Gastroesophageal sphincter (tissue), 4 donors: ENCODE measurements at regions not wholly inside any gene's neighbourhood (a gene's known extent, or its start where the extent isn't known, plus 50 kb on each side); places are given as distances from the start of the nearest gene placed in this dataset.

ENCODE experiments used
- ATAC-seq: fragments of 150-250 bp; one replicate; pipeline ENCODE4 v1.9.1; 2016; ENCODE audit warnings: mild to moderate bottlenecking, moderate library complexity
- H3K27ac ChIP-seq, 4 donors: fragments of 200-600 bp; sonication (generic) in 3 of 4; 1 replicate in 3 of 4; 2 replicates in 1 of 4; pipeline ENCODE4 v1.5.1; 2016 to 2019
- H3K27me3 ChIP-seq: fragments of 200-600 bp; sonication (generic); one replicate; pipeline ENCODE4 v1.5.1; 2019
- H3K36me3 ChIP-seq, 2 donors: fragments of 200-600 bp; sonication (generic); one replicate each; pipeline ENCODE4 v1.5.1; 2019; ENCODE audit warnings: control low read depth in 1 of 2
- H3K4me1 ChIP-seq, 3 donors: fragments of 200-600 bp; sonication (generic); 1 replicate in 2 of 3; 2 replicates in 1 of 3; pipeline ENCODE4 v1.5.1; 2016 to 2019; ENCODE audit warnings: control low read depth in 2 of 3
- H3K4me3 ChIP-seq, 2 donors: fragments of 200-600 bp; sonication (generic); one replicate each; pipeline ENCODE4 v1.5.1; 2019; ENCODE audit warnings: mild to moderate bottlenecking in 1 of 2, moderate library complexity in 1 of 2
- H3K9me3 ChIP-seq, 3 donors: fragments of 200-600 bp; sonication (generic); one replicate each; pipeline ENCODE4 v1.5.1; 2017 to 2019; ENCODE audit warnings: control low read depth in 2 of 3
- CTCF ChIP-seq, 4 experiments: fragments of 200-600 bp in 2 of 4; fragments of 450-650 bp in 2 of 4; sonication (generic) in 1 of 4; IDR thresholded peaks; one replicate each; pipeline ENCODE4 v1.5.1; 2017 to 2019; ENCODE audit warnings: antibody characterized with exemption in 4 of 4, mild to moderate bottlenecking in 2 of 4, moderate library complexity in 2 of 4
- EP300 ChIP-seq: sonication (generic); formaldehyde crosslinking; IDR thresholded peaks from one replicate; pipeline ENCODE4 v1.6.1; 2017; ENCODE audit warnings: antibody characterized with exemption, mild to moderate bottlenecking
- POLR2A ChIP-seq, 2 donors: fragments of 450-650 bp; IDR thresholded peaks; one replicate each; pipeline ENCODE4 v1.6.1; 2017; ENCODE audit warnings: antibody characterized with exemption in 2 of 2, mild to moderate bottlenecking in 2 of 2, moderate library complexity in 1 of 2
- POLR2AphosphoS5 ChIP-seq: sonication (generic); formaldehyde crosslinking; IDR thresholded peaks from one replicate; pipeline ENCODE4 v1.6.1; 2017; ENCODE audit warnings: antibody characterized with exemption
- WGBS, 2 donors: methylation state at CpG; one replicate each; pipeline ENCODE4 v1.1.5; 2018; ENCODE audit warnings: low coverage in 1 of 2; 5-methylcytosine and 5-hydroxymethylcytosine counted together

- Histone ChIP-seq H3K4me3 (no peak overlapping the region), H3K27me3 (no peaks in the 10 kb centered on the region), H3K4me1 (no peaks in the 10 kb centered on the region), H3K27ac (no peak overlapping the region), H3K9me3 (no peaks in the 10 kb centered on the region), H3K36me3 (no peaks in the 10 kb centered on the region)
- TF ChIP-seq CTCF (IDR thresholded peaks at IDR 0.05) (no peak), EP300 (no peak), POLR2AphosphoS5 (no peak), POLR2A (IDR thresholded peaks at IDR 0.05) (no peak)
- ATAC-seq = no peak
- WGBS, 2 donors = 100% methylated on average over 3 of the region's 3 CpGs
Measured at GRCh38 chr3:26845194-26845593, 222.6 kb downstream of the LRRC3B start.

GRCh38 chr3:26847680-26848079, 225.1 kb downstream of the LRRC3B start:
- no peaks in the 10 kb centered on the region for H3K36me3 ChIP-seq
- no peaks in the 10 kb centered on the region for H3K4me1 ChIP-seq
- no peak overlapping the region for H3K4me3 ChIP-seq
- no peaks in the 10 kb centered on the region for H3K9me3 ChIP-seq
- no peak overlapping the region for H3K27ac ChIP-seq
- no peaks in the 10 kb centered on the region for H3K27me3 ChIP-seq
- no peak for TF ChIP-seq POLR2A (IDR thresholded peaks at IDR 0.05)
- no peak for ATAC-seq

DNA sequence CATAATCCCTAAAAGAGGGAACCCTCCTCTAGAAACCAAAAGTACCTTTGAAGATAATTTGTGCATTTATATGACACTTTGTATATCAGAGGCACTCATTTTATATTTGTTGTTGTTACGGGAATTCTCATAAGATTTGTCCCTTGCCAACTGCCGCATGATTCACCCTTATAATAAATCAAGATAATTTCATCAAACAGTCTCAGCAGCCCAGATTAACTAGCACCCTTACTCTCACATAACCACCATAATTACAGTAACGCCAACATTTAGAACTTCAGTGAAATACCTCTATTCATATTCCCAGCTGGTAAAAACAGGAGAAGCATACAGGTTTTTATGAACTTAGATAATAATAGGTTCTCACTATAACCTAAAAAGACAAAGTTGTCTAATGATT, 271.9 kb downstream of the LRRC3B start:
- TF ChIP-seq EP300 (no peak), POLR2AphosphoS5 (no peak), POLR2A (IDR thresholded peaks at IDR 0.05) (no peak), CTCF (IDR thresholded peaks at IDR 0.05) (no peak)
- no peak for ATAC-seq
- Histone ChIP-seq H3K4me3 (no peak overlapping the region), H3K27me3 (no peaks in the 10 kb centered on the region), H3K27ac (no peak overlapping the region), H3K36me3 (no peaks in the 10 kb centered on the region), H3K9me3 (no peaks in the 10 kb centered on the region), H3K4me1 (no peaks in the 10 kb centered on the region)
- WGBS, 2 donors = 27 to 43% methylated on average over 3 of the region's 3 CpGs

GRCh38 chr3:26915208-26915607, 292.6 kb downstream of the LRRC3B start:
- H3K9me3 ChIP-seq = peaks cover 0 to 7% (median 0%) of the 10 kb centered on the region in 3 donors
- H3K27me3 ChIP-seq = no peaks in the 10 kb centered on the region
- H3K4me3 ChIP-seq = no peak overlapping the region
- H3K4me1 ChIP-seq = no peaks in the 10 kb centered on the region
- no peaks in the 10 kb centered on the region for H3K36me3 ChIP-seq
- ATAC-seq = no peak
- no peak for TF ChIP-seq EP300
- TF ChIP-seq POLR2A (IDR thresholded peaks at IDR 0.05) = no peak
- TF ChIP-seq POLR2AphosphoS5 = no peak
- no peak for TF ChIP-seq CTCF (IDR thresholded peaks at IDR 0.05)
- no peak overlapping the region for H3K27ac ChIP-seq

DNA sequence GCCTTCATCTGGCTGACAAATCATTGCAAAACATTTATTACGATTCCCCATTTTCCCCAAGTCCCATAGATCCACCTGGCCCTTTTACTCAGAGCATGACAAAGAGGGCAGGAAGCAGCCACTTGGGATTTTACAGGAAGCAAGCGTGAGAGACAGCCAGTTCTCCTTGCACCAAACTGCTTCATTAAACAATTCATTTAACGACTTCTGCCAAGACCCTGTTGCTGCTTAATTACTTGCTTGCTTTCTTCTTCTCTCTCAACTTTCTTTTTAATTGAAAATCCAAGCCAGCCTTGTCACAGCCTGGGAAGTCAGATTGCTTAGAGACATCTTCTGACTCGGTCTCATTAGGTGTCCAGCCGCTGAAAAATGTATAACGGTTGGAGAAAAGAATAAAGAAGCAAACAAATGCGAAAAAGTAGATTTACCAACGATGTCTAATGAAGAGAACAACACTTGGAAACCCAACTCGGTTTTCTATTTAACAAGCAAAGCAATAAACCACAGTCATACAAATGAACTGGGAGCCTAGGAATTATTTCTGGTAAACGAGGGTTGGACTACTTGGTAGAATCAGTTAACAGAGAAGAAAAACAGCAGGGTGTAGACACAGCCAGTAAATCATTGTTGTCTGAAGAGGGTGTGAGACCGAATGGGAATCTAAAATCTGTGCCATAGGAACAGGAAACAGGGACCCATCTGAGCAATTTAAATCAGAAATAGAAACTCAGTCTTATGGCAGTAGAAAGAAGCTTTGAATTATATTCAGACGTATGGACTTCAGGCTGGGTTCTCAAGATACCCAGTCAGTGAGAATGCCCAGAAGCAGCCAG, 298.3 kb downstream of the LRRC3B start:
- ATAC-seq = no peak
- TF ChIP-seq CTCF (IDR thresholded peaks at IDR 0.05) (no peak), POLR2AphosphoS5 (no peak), EP300 (no peak), POLR2A (IDR thresholded peaks at IDR 0.05) (no peak)
- H3K27ac ChIP-seq = no peak overlapping the region

More for the DNA sequence above, 298.3 kb downstream of the LRRC3B start:
- peaks cover 0 to 7% (median 0%) of the 10 kb centered on the region in 3 donors for H3K9me3 ChIP-seq
- no peaks in the 10 kb centered on the region for H3K36me3 ChIP-seq
- peaks cover 0 to 17% (median 2%) of the 10 kb centered on the region in 3 donors for H3K4me1 ChIP-seq
- no peaks in the 10 kb centered on the region for H3K27me3 ChIP-seq
- H3K4me3 ChIP-seq = no peak overlapping the region
- 66 to 74% methylated on average over 11 to 12 of the region's 12 CpGs for WGBS, 2 donors
